Transverse colon (tissue), 4 donors: ENCODE measurements at regions not wholly inside any gene's neighbourhood (a gene's known extent, or its start where the extent isn't known, plus 50 kb on each side); places are given as distances from the start of the nearest gene placed in this dataset.

Source experiments
- POLR2A ChIP-seq: fragments of 450-650 bp; IDR thresholded peaks from one replicate; pipeline ENCODE4 v1.6.1; 2016; ENCODE audit warnings: antibody characterized with exemption, mild to moderate bottlenecking, moderate library complexity
- POLR2AphosphoS5 ChIP-seq, 3 donors: sonication (generic); formaldehyde crosslinking; IDR thresholded peaks; one replicate each; pipeline ENCODE4 v1.6.1; 2016; ENCODE audit warnings: antibody characterized with exemption in 3 of 3
- TF ChIP-seq, protein P1 (sequence below), 5 experiments: fragments of 200-600 bp in 3 of 5; fragments of 450-650 bp in 2 of 5; sonication (generic) in 3 of 5; IDR thresholded peaks; 1 replicate in 2 of 5; 2 replicates in 3 of 5; pipeline ENCODE4 v1.5.1; 2016 to 2017; ENCODE audit warnings: antibody characterized with exemption in 5 of 5, inconsistent platforms in 3 of 5, mild to moderate bottlenecking in 2 of 5, moderate library complexity in 1 of 5

DNA sequence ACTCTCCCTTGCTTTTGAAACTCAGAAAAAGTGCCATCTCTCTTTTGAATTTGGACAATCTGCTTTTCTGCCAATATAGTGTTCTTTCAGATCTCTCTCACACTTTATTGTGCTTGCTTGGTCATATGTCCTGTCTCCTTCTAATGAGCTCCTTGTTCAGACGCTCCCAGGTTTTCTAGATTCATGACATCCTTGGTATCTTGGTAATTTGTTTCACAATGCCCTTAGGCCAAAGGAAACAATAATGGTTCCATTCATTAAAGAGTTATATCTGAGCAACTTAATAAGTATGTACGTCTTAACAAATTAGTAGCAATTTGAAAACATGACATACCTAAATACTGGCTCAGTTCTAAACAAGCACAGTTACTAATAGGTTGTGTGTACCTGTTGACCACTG, 293.4 kb upstream of the SPTLC3 start:
- TF ChIP-seq, protein P1, sequence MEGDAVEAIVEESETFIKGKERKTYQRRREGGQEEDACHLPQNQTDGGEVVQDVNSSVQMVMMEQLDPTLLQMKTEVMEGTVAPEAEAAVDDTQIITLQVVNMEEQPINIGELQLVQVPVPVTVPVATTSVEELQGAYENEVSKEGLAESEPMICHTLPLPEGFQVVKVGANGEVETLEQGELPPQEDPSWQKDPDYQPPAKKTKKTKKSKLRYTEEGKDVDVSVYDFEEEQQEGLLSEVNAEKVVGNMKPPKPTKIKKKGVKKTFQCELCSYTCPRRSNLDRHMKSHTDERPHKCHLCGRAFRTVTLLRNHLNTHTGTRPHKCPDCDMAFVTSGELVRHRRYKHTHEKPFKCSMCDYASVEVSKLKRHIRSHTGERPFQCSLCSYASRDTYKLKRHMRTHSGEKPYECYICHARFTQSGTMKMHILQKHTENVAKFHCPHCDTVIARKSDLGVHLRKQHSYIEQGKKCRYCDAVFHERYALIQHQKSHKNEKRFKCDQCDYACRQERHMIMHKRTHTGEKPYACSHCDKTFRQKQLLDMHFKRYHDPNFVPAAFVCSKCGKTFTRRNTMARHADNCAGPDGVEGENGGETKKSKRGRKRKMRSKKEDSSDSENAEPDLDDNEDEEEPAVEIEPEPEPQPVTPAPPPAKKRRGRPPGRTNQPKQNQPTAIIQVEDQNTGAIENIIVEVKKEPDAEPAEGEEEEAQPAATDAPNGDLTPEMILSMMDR (IDR thresholded peaks at IDR 0.05) = no peak
- TF ChIP-seq POLR2AphosphoS5 (IDR thresholded peaks at IDR 0.05) = no peak
- no peak for TF ChIP-seq POLR2A
